Lung (tissue), 11 donors: ENCODE measurements at regions not wholly inside any gene's neighbourhood (a gene's known extent, or its start where the extent isn't known, plus 50 kb on each side); places are given as distances from the start of the nearest gene placed in this dataset.
"Not testable (repeated sequence)": the region's sequence is repeated elsewhere in the genome, so short reads cannot be mapped to it uniquely, and the experiment has no call there.

ENCODE experiments used
- ATAC-seq: fragments of 200-7000 bp; cut with Tn5 transposase; one replicate; pipeline ENCODE4 v1.9.1; 2020; ENCODE audit warnings: moderate number of reproducible peaks; ENCODE audit not compliant: insufficient read depth, low FRiP score
- DNase-seq, 3 donors: peaks; one replicate each; pipeline ENCODE4 v3.0.0-alpha.2; 2013 to 2017
- H3K27ac ChIP-seq, 2 donors: one replicate each; pipeline ENCODE4 v1.5.1; 2013; ENCODE audit warnings: mild to moderate bottlenecking in 2 of 2, moderate library complexity in 2 of 2, control low read depth in 1 of 2, inconsistent platforms in 1 of 2, low read depth in 1 of 2, low read length in 1 of 2
- H3K27me3 ChIP-seq, 3 donors: one replicate each; pipeline ENCODE4 v1.5.1; 2013; ENCODE audit warnings: low read length in 2 of 3; ENCODE audit not compliant: control insufficient read depth in 3 of 3, insufficient read depth in 3 of 3
- H3K36me3 ChIP-seq, 4 donors: one replicate each; pipeline ENCODE4 v1.5.1; 2013; ENCODE audit warnings: low read length in 4 of 4, mild to moderate bottlenecking in 1 of 4, moderate library complexity in 1 of 4; ENCODE audit not compliant: control insufficient read depth in 4 of 4, insufficient read depth in 4 of 4
- H3K4me1 ChIP-seq, 5 donors: one replicate each; pipeline ENCODE4 v1.5.1; 2013; ENCODE audit warnings: low read length in 5 of 5, mild to moderate bottlenecking in 2 of 5, moderate library complexity in 1 of 5; ENCODE audit not compliant: control insufficient read depth in 5 of 5, insufficient read depth in 5 of 5
- H3K4me3 ChIP-seq: one replicate; pipeline ENCODE4 v1.5.1; 2013; ENCODE audit warnings: mild to moderate bottlenecking, control low read depth, moderate library complexity
- H3K9ac ChIP-seq, 2 donors: one replicate each; pipeline ENCODE4 v1.5.1; 2013; ENCODE audit warnings: low read length in 2 of 2, control low read depth in 1 of 2; ENCODE audit not compliant: insufficient read depth in 1 of 2
- H3K9me3 ChIP-seq, 4 donors: one replicate each; pipeline ENCODE4 v1.5.1; 2013; ENCODE audit warnings: low read length in 3 of 4, mild to moderate bottlenecking in 1 of 4, moderate library complexity in 1 of 4; ENCODE audit not compliant: control insufficient read depth in 4 of 4, insufficient read depth in 3 of 4
- CTCF ChIP-seq: IDR thresholded peaks from 2 replicates; pipeline ENCODE4 v1.5.1; 2012; ENCODE audit warnings: mild to moderate bottlenecking; ENCODE audit errors: control extremely low read depth, extremely low read depth
- WGBS, 2 donors: extraction: QIAGEN DNeasy Blood & Tissue Kit; methylation state at CpG; one replicate each; pipeline ENCODE4 v1.1.7; 2013; 5-methylcytosine and 5-hydroxymethylcytosine counted together
- donor health status: control.
- donor health status: control.
- donor health status: Bipolar disorder and iron deficiency.
- donor health status: healthy.
- donor health status: DM: yes; HTN: yes; CAD: no.

GRCh38 chr2:16925145-16925544, 259.5 kb upstream of the CYRIA start:
- no peaks in the 10 kb centered on the region for H3K4me1 ChIP-seq
- no peak overlapping the region for H3K9ac ChIP-seq
- DNase-seq (no peak), ATAC-seq (no peak)
- no peaks in the 10 kb centered on the region for H3K9me3 ChIP-seq
- no peaks in the 10 kb centered on the region for H3K27me3 ChIP-seq
- H3K27ac ChIP-seq, result no peak overlapping the region
- no peak overlapping the region for H3K4me3 ChIP-seq
- WGBS, 2 donors, result 94 to 95% methylated on average over 2 of the region's 2 CpGs
- no peaks in the 10 kb centered on the region for H3K36me3 ChIP-seq
- no peak for TF ChIP-seq CTCF

- not testable (repeated sequence) for H3K36me3 ChIP-seq, H3K4me3 ChIP-seq, H3K27me3 ChIP-seq, H3K27ac ChIP-seq, H3K9me3 ChIP-seq, H3K4me1 ChIP-seq, ATAC-seq, DNase-seq, H3K9ac ChIP-seq
- WGBS, 2 donors, result 64 to 81% methylated on average over 3 of the region's 3 CpGs
Measured at GRCh38 chr2:16915341-16915755, 249.7 kb upstream of the CYRIA start.

GRCh38 chr2:16911746-16912145, 246.1 kb upstream of the CYRIA start:
- Histone ChIP-seq H3K27me3 (no peaks in the 10 kb centered on the region), H3K4me1 (no peaks in the 10 kb centered on the region), H3K4me3 (no peak overlapping the region), H3K27ac (no peak overlapping the region), H3K36me3 (no peaks in the 10 kb centered on the region), H3K9me3 (peaks cover 0 to 2% (median 0%) of the 10 kb centered on the region in 4 donors), H3K9ac (no peak overlapping the region)
- no peak for TF ChIP-seq CTCF
- 75 to 76% methylated on average over 3 of the region's 3 CpGs for WGBS, 2 donors
- DNase-seq, result no peak
- no peak for ATAC-seq

- H3K27me3 ChIP-seq, result no peaks in the 10 kb centered on the region
Measured at GRCh38 chr2:16908656-16909055, 243.0 kb upstream of the CYRIA start.

More at GRCh38 chr2:16908656-16909055, 243.0 kb upstream of the CYRIA start:
- H3K4me1 ChIP-seq, result no peaks in the 10 kb centered on the region
- H3K27ac ChIP-seq, result no peak overlapping the region
- H3K9ac ChIP-seq, result no peak overlapping the region
- no peak for DNase-seq
- 88 to 89% methylated on average over 1 of the region's 1 CpG for WGBS, 2 donors
- no peak overlapping the region for H3K4me3 ChIP-seq
- no peak for TF ChIP-seq CTCF
- peaks cover 0 to 5% (median 2%) of the 10 kb centered on the region in 4 donors for H3K9me3 ChIP-seq
- no peaks in the 10 kb centered on the region for H3K36me3 ChIP-seq
- ATAC-seq, result no peak
